Heart left ventricle (tissue), 16 donors: ENCODE measurements at regions not wholly inside any gene's neighbourhood (a gene's known extent, or its start where the extent isn't known, plus 50 kb on each side); places are given as distances from the start of the nearest gene placed in this dataset.

ENCODE experiments used
- ATAC-seq, 4 donors: fragments of 200-7000 bp; cut with Tn5 transposase; one replicate each; pipeline ENCODE4 v1.9.1; 2020 to 2022; ENCODE audit warnings: moderate library complexity in 4 of 4, mild to moderate bottlenecking in 3 of 4, moderate number of reproducible peaks in 1 of 4
- DNase-seq, 5 donors: peaks; one replicate each; pipeline ENCODE4 v3.0.0-alpha.2; 2020
- H3K27ac ChIP-seq, 12 donors: fragments of 200-600 bp; sonication (generic) in 4 of 12; one replicate each; pipeline versions ENCODE4 v1.5.0 to v1.8.0; 2016 to 2022; ENCODE audit warnings: mild to moderate bottlenecking in 2 of 12
- H3K27me3 ChIP-seq, 9 donors: fragments of 200-600 bp; sonication (generic) in 2 of 9; one replicate each; pipeline versions ENCODE4 v1.5.1 to v1.8.0; 2016 to 2022; ENCODE audit warnings: mild to moderate bottlenecking in 3 of 9
- H3K36me3 ChIP-seq, 9 donors: fragments of 200-600 bp; sonication (generic) in 2 of 9; one replicate each; pipeline versions ENCODE4 v1.5.0 to v1.8.0; 2018 to 2022; ENCODE audit warnings: mild to moderate bottlenecking in 2 of 9
- H3K4me1 ChIP-seq, 12 donors: fragments of 200-600 bp; sonication (generic) in 4 of 12; one replicate each; pipeline versions ENCODE4 v1.5.0 to v1.8.0; 2016 to 2022; ENCODE audit warnings: mild to moderate bottlenecking in 3 of 12
- H3K4me3 ChIP-seq, 12 donors: fragments of 200-600 bp; sonication (generic) in 4 of 12; one replicate each; pipeline versions ENCODE4 v1.5.0 to v1.8.0; 2017 to 2022; ENCODE audit warnings: mild to moderate bottlenecking in 9 of 12, moderate library complexity in 4 of 12
- H3K9me3 ChIP-seq, 12 donors: fragments of 200-600 bp; sonication (generic) in 4 of 12; one replicate each; pipeline versions ENCODE4 v1.5.0 to v1.8.0; 2016 to 2022; ENCODE audit warnings: mild to moderate bottlenecking in 1 of 12
- CTCF ChIP-seq, 12 donors: fragments of 200-600 bp; sonication (generic) in 4 of 12; IDR thresholded peaks; one replicate each; pipeline versions ENCODE4 v1.5.0 to v1.8.0; 2018 to 2022; ENCODE audit warnings: antibody characterized with exemption in 12 of 12, mild to moderate bottlenecking in 5 of 12
- POLR2A ChIP-seq, 2 donors: fragments of 450-650 bp; IDR thresholded peaks; one replicate each; pipeline ENCODE4 v1.6.1; 2017; ENCODE audit warnings: antibody characterized with exemption in 2 of 2, mild to moderate bottlenecking in 2 of 2, moderate library complexity in 2 of 2
- WGBS, 4 donors: extraction: QIAGEN DNeasy Blood & Tissue Kit in 2 of 4; methylation state at CpG; one replicate each; pipeline versions ENCODE4 v1.1.5 to v1.1.7; 2013 to 2018; 5-methylcytosine and 5-hydroxymethylcytosine counted together
- intact Hi-C, 10 donors: fragments of 100-400 bp; cut with DNase I; formaldehyde crosslinking; loops; one replicate each; pipeline versions ENCODE4 v1.11.1 to v1.14.2; 2022
- donor health status: ischemic (EF 13 %, LVEDD 7.1; RV severe dilation, severe dysfunction).
- donor health status: healthy with polysubstance abuse.
- donor health status: DM: no; HTN: yes; CAD: no.
- donor health status: DM: no; HTN: no; CAD: no.
- donor health status: ischemic (EF 25% LVEDD 6.9; RV normal size, moderate dysfunction).
- donor health status: ischemic (EF 25% LVEDD 5.7; RV mildly dilated, moderate dysfunction).
- donor health status: healthy.
- donor health status: DM: yes; HTN: yes; CAD: no.
- donor health status: ischemic (EF 35%, LVEDD 5.7; RV mildly dilated, moderate dysfunction).
- donor health status: nonischemic (EF 11% LVEDD 7.7; RV severe dilation, severe dysfunction).
- donor health status: DM: yes; HTN: yes; CAD: no.
- donor health status: PGD.
- donor health status: ischemic (EF 29% LVEDD 5.4; RV normal size, mild dysfunction).
- donor health status: nonischemic (EF 23%, LVEDD 6.1; RV moderate dilation, normal function).

GRCh38 chr12:30082381-30082780, 298.6 kb upstream of the TMTC1 start:
- intact Hi-C loops, result no loop called here
- H3K4me1 ChIP-seq, result no peaks in the 10 kb centered on the region
- no peak for TF ChIP-seq CTCF (IDR thresholded peaks at IDR 0.05)
- TF ChIP-seq POLR2A (IDR thresholded peaks at IDR 0.05), result no peak
- 46 to 61% (median 57%) methylated on average over 3 of the region's 3 CpGs for WGBS, 4 donors
- DNase-seq (no peak), ATAC-seq (no peak)
- H3K9me3 ChIP-seq, result no peaks in the 10 kb centered on the region
- H3K27me3 ChIP-seq, result no peaks in the 10 kb centered on the region
- no peak overlapping the region for H3K4me3 ChIP-seq
- H3K36me3 ChIP-seq, result no peaks in the 10 kb centered on the region
- H3K27ac ChIP-seq, result no peak overlapping the region

- ATAC-seq (no peak), DNase-seq (no peak)
- no peaks in the 10 kb centered on the region for H3K36me3 ChIP-seq
- intact Hi-C loops, result no loop called here
- no peak overlapping the region for H3K27ac ChIP-seq
- TF ChIP-seq POLR2A (IDR thresholded peaks at IDR 0.05), result no peak
- TF ChIP-seq CTCF (IDR thresholded peaks at IDR 0.05), result no peak
- WGBS, 4 donors, result 72 to 85% (median 79%) methylated on average over 1 of the region's 1 CpG
- H3K9me3 ChIP-seq, result no peaks in the 10 kb centered on the region
- H3K4me1 ChIP-seq, result no peaks in the 10 kb centered on the region
- no peak overlapping the region for H3K4me3 ChIP-seq
- H3K27me3 ChIP-seq, result no peaks in the 10 kb centered on the region
These were observed 291.2 kb upstream of the TMTC1 start for GRCh38 chr12:30074916-30075315.

- 80 to 94% (median 86%) methylated on average over 1 of the region's 1 CpG for WGBS, 4 donors
- intact Hi-C loops, result no loop called here
- ATAC-seq (no peak), DNase-seq (no peak)
- Histone ChIP-seq H3K9me3 (peaks cover 0 to 5% (median 0%) of the 10 kb centered on the region in 12 donors), H3K27me3 (no peaks in the 10 kb centered on the region), H3K27ac (no peak overlapping the region), H3K36me3 (no peaks in the 10 kb centered on the region), H3K4me1 (no peaks in the 10 kb centered on the region), H3K4me3 (no peak overlapping the region)
- no peak for TF ChIP-seq POLR2A (IDR thresholded peaks at IDR 0.05)
- no peak for TF ChIP-seq CTCF (IDR thresholded peaks at IDR 0.05)
These were observed 289.1 kb upstream of the TMTC1 start for GRCh38 chr12:30072824-30073223.

GRCh38 chr12:30067146-30067545, 283.4 kb upstream of the TMTC1 start:
- no peak for DNase-seq
- 94 to 98% (median 95%) methylated on average over 2 of the region's 2 CpGs for WGBS, 4 donors

More at GRCh38 chr12:30067146-30067545, 283.4 kb upstream of the TMTC1 start:
- H3K4me1 ChIP-seq, result no peaks in the 10 kb centered on the region
- no peak overlapping the region for H3K27ac ChIP-seq
- no peak overlapping the region for H3K4me3 ChIP-seq
- no peaks in the 10 kb centered on the region for H3K36me3 ChIP-seq
- no peak for TF ChIP-seq CTCF (IDR thresholded peaks at IDR 0.05)
- no peak for TF ChIP-seq POLR2A (IDR thresholded peaks at IDR 0.05)
- H3K9me3 ChIP-seq, result peaks cover 0 to 16% (median 2%) of the 10 kb centered on the region in 12 donors
- no peaks in the 10 kb centered on the region for H3K27me3 ChIP-seq
- intact Hi-C loops, result no loop called here
- no peak for ATAC-seq
